ENCODE measurements at regions not wholly inside any gene's neighbourhood (a gene's known extent, or its start where the extent isn't known, plus 50 kb on each side); places are given as distances from the start of the nearest gene placed in this dataset.

DNA sequence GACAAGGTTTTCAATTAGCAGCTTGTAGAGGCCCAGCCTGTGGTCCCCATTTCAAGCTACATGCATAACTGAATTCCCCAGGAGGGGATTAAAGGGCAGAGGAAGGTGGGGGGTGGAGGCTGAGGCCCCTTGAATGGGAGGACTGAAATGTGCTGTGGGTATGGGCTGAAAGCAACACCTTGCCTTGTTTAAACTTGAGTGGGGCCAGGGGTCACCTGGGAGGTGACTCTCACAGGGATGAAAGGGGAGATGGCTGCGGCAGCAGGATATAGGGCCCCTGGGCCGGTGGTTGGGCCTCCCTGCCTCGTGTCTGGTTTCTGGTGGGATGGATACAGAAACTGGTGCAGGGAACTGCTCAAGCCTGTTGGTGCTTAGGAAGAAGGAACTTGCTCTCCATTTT lies 225.9 kb upstream of the SPRED2 start:
- no peak for FAIRE-seq
- H3K27me3 Mint-ChIP-seq (ENCODE audit: low read depth, unreplicated experiment), result peaks cover 2% of the 10 kb centered on the region
- no peaks in the 10 kb centered on the region for H3K27me3 ChIP-seq (ENCODE audit: insufficient read depth, low read length)
- H3K4me2 ChIP-seq (ENCODE audit: low read length), result peak overlapping the region; percentile 55
- H3K27ac Mint-ChIP-seq (ENCODE audit: unreplicated experiment), result no peak overlapping the region
- no peak overlapping the region for H3K4me3 ChIP-seq (ENCODE audit: insufficient read depth, low read depth, low read length)
- H3K9me3 ChIP-seq (ENCODE audit: insufficient read depth, low read depth, low read length), result no peaks in the 10 kb centered on the region
- H3K36me3 Mint-ChIP-seq (ENCODE audit: low read depth, unreplicated experiment), result peaks cover 2% of the 10 kb centered on the region
- no peak overlapping the region for H2AFZ ChIP-seq (ENCODE audit: low read depth, low read length)
- H3K27ac ChIP-seq (ENCODE audit: low read depth, low read length), result no peak overlapping the region
- peaks cover 32% of the 10 kb centered on the region for H3K4me1 Mint-ChIP-seq (ENCODE audit: low read depth, unreplicated experiment)
- no peaks in the 10 kb centered on the region for H3K79me2 ChIP-seq (ENCODE audit: insufficient read depth, low read length)
- DNase-seq (ENCODE audit: low read depth), result no peak
- no peaks in the 10 kb centered on the region for H3K36me3 ChIP-seq (ENCODE audit: insufficient read depth, low read length)
- no peaks in the 10 kb centered on the region for H4K20me1 ChIP-seq (ENCODE audit: insufficient read depth, low read length)
- H3K9me3 Mint-ChIP-seq (ENCODE audit: unreplicated experiment), result no peaks in the 10 kb centered on the region
- peaks cover 34% of the 10 kb centered on the region for H3K4me1 ChIP-seq (ENCODE audit: insufficient read depth, low read length)
- no peak overlapping the region for H3K4me3 Mint-ChIP-seq (ENCODE audit: unreplicated experiment)
- TF ChIP-seq, protein P1, sequence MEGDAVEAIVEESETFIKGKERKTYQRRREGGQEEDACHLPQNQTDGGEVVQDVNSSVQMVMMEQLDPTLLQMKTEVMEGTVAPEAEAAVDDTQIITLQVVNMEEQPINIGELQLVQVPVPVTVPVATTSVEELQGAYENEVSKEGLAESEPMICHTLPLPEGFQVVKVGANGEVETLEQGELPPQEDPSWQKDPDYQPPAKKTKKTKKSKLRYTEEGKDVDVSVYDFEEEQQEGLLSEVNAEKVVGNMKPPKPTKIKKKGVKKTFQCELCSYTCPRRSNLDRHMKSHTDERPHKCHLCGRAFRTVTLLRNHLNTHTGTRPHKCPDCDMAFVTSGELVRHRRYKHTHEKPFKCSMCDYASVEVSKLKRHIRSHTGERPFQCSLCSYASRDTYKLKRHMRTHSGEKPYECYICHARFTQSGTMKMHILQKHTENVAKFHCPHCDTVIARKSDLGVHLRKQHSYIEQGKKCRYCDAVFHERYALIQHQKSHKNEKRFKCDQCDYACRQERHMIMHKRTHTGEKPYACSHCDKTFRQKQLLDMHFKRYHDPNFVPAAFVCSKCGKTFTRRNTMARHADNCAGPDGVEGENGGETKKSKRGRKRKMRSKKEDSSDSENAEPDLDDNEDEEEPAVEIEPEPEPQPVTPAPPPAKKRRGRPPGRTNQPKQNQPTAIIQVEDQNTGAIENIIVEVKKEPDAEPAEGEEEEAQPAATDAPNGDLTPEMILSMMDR (IDR thresholded peaks at IDR 0.05; ENCODE audit: insufficient read depth, low read depth, low read length), result no peak
- no peak for TF ChIP-seq EZH2 (IDR thresholded peaks at IDR 0.05; ENCODE audit: insufficient read depth, low read length)
- no peak overlapping the region for H3K9ac ChIP-seq (ENCODE audit: low read length)

GRCh38 chr2:65656160-65656718 lies 223.8 kb upstream of the SPRED2 start:
- TF ChIP-seq, protein P1 (IDR thresholded peaks at IDR 0.05; ENCODE audit: insufficient read depth, low read depth, low read length), result no peak
- no peak for TF ChIP-seq EZH2 (IDR thresholded peaks at IDR 0.05; ENCODE audit: insufficient read depth, low read length)
- Histone ChIP-seq H3K79me2 (ENCODE audit: insufficient read depth, low read length) (no peaks in the 10 kb centered on the region), H3K9me3 (ENCODE audit: insufficient read depth, low read depth, low read length) (no peaks in the 10 kb centered on the region), H3K9ac (ENCODE audit: low read length) (no peak overlapping the region), H3K4me2 (ENCODE audit: low read length) (no peak overlapping the region), H3K27me3 (ENCODE audit: insufficient read depth, low read length) (no peaks in the 10 kb centered on the region), H2AFZ (ENCODE audit: low read depth, low read length) (no peak overlapping the region), H3K36me3 (ENCODE audit: insufficient read depth, low read length) (no peaks in the 10 kb centered on the region), H3K4me3 (ENCODE audit: insufficient read depth, low read depth, low read length) (no peak overlapping the region), H3K27ac (ENCODE audit: low read depth, low read length) (no peak overlapping the region), H3K4me1 (ENCODE audit: insufficient read depth, low read length) (peaks cover 18% of the 10 kb centered on the region), H4K20me1 (ENCODE audit: insufficient read depth, low read length) (no peaks in the 10 kb centered on the region)
- H3K4me3 Mint-ChIP-seq (ENCODE audit: unreplicated experiment), result no peak overlapping the region
- H3K27ac Mint-ChIP-seq (ENCODE audit: unreplicated experiment), result peak overlapping the region; percentile 2
- DNase-seq (ENCODE audit: low read depth) (no peak), FAIRE-seq (no peak)
- H3K36me3 Mint-ChIP-seq (ENCODE audit: low read depth, unreplicated experiment), result peaks cover 2% of the 10 kb centered on the region
- peaks cover 24% of the 10 kb centered on the region for H3K4me1 Mint-ChIP-seq (ENCODE audit: low read depth, unreplicated experiment)
- H3K9me3 Mint-ChIP-seq (ENCODE audit: unreplicated experiment), result no peaks in the 10 kb centered on the region
- peaks cover 2% of the 10 kb centered on the region for H3K27me3 Mint-ChIP-seq (ENCODE audit: low read depth, unreplicated experiment)

- Mint-ChIP-seq H3K27me3 (ENCODE audit: low read depth, unreplicated experiment) (peaks cover 2% of the 10 kb centered on the region), H3K36me3 (ENCODE audit: low read depth, unreplicated experiment) (peaks cover 2% of the 10 kb centered on the region), H3K9me3 (ENCODE audit: unreplicated experiment) (no peaks in the 10 kb centered on the region), H3K4me3 (ENCODE audit: unreplicated experiment) (no peak overlapping the region), H3K4me1 (ENCODE audit: low read depth, unreplicated experiment) (peaks cover 24% of the 10 kb centered on the region), H3K27ac (ENCODE audit: unreplicated experiment) (no peak overlapping the region)
- H3K4me1 ChIP-seq (ENCODE audit: insufficient read depth, low read length), result peaks cover 10% of the 10 kb centered on the region
- H3K79me2 ChIP-seq (ENCODE audit: insufficient read depth, low read length), result no peaks in the 10 kb centered on the region
- H3K36me3 ChIP-seq (ENCODE audit: insufficient read depth, low read length), result no peaks in the 10 kb centered on the region
- H3K9me3 ChIP-seq (ENCODE audit: insufficient read depth, low read depth, low read length), result no peaks in the 10 kb centered on the region
- H3K4me2 ChIP-seq (ENCODE audit: low read length), result no peak overlapping the region
- TF ChIP-seq, protein P1 (IDR thresholded peaks at IDR 0.05; ENCODE audit: insufficient read depth, low read depth, low read length), result no peak
- no peak for TF ChIP-seq EZH2 (IDR thresholded peaks at IDR 0.05; ENCODE audit: insufficient read depth, low read length)
- H3K9ac ChIP-seq (ENCODE audit: low read length), result no peak overlapping the region
- no peak for DNase-seq (ENCODE audit: low read depth)
- no peak overlapping the region for H3K27ac ChIP-seq (ENCODE audit: low read depth, low read length)
- no peak overlapping the region for H3K4me3 ChIP-seq (ENCODE audit: insufficient read depth, low read depth, low read length)
- H4K20me1 ChIP-seq (ENCODE audit: insufficient read depth, low read length), result no peaks in the 10 kb centered on the region
- H2AFZ ChIP-seq (ENCODE audit: low read depth, low read length), result no peak overlapping the region
- FAIRE-seq, result no peak
- H3K27me3 ChIP-seq (ENCODE audit: insufficient read depth, low read length), result no peaks in the 10 kb centered on the region
These were observed 222.6 kb upstream of the SPRED2 start for GRCh38 chr2:65655000-65655399.
